ENCODE measurements at regions not wholly inside any gene's neighbourhood (a gene's known extent, or its start where the extent isn't known, plus 50 kb on each side); places are given as distances from the start of the nearest gene placed in this dataset.
"Not testable (repeated sequence)": the region's sequence is repeated elsewhere in the genome, so short reads cannot be mapped to it uniquely, and the experiment has no call there.

DNA sequence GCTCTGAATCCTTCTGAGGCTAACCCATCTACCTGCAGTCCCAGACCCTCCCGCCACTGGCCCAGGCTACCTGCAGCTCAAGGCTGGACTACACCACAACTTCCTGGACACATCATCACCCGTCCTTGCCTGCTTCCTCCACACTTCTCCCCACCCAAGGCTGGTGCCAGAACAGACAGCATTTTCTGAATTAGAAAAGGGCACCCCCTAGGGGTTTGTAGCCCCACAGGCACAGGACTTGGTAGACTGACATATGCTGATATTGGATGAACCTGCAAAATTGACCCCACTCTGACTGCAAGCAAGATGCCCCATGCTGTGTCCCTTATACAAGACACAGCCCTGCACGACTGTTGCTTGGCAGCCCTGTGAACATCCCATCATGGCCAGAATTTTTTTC lies 271.5 kb upstream of the C16orf82 start:
- no peak for DNase-seq (ENCODE audit: low spot score)

DNA sequence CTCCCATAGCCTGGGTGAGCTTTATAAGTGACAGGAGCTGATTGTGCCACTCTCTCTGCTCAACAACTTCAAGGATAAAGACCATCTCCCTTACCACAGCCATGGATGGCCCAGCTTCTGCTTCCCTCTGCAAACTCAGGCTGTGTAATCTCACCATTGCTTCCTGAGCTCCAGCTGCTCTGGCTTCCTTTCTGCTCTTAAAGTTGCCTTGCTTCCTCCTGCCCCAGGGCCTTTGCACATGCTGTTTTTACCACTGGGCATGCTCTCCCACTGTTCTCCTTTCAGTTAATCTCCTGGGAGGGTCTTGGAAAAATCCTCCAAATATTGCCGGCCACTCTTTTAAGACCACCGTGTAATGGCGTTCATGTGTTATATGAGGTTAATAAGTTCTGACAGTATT lies 265.1 kb upstream of the C16orf82 start:
- no peak for DNase-seq (ENCODE audit: low spot score)

DNA sequence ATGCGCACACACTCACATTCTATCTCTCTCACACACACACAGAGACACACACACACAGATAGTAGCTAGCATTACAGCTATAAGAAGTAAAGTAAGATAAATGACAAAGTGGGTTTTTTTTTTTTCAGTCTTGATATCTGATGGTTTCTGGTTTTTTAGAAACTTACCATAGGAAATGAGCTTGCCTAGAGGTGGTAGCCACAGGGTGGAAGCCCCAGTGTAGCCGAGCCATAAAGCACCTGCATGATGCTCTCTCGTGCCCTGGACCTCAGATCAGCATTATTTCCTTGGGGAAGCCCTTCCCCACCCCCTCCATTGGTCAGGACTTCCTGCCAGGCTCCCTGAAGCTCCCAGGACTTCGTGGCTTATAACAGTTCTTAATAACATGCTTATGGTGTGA lies 264.3 kb upstream of the C16orf82 start:
- no peak for DNase-seq (ENCODE audit: low spot score)

DNA sequence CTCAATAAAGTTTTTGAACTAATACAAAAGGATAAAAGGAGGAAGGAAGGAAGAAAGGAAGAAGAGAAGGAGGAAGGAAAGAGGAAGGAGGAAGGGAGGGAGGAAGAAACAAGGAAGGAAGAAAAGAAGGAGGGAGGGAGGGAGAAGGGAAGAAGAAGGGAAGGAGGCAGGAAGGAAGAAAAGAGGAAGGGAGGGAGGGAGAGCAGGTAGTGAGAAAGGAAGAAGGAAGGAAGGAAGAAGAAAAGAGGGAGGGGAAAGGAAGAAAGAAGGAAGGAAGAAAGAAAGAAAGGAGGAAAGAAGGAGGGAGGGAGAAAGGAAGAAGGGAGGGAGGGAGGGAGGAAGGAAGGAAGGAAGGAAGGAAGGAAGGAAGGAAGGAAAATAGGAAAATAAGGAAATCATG lies 263.8 kb upstream of the C16orf82 start:
- no peak for DNase-seq (ENCODE audit: low spot score)

DNA sequence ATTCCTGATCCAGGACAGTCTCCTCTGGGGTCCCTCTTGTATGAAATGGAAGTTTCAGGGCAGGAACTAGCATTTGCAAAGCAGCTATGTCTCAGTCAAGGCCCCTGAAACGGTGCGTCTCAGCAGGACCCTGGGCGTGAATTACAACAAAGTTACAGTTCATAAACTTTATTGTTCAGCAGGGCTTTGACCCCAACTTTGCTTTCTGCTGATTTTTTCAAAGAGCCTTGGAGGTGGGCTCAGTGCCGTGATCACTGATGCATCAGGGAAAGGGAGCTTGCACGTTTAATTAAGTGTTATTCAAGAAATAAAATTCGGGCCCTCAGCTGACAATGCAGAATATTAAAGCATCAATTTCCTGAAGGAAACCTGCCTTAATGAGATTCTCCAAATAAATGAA lies 260.1 kb upstream of the C16orf82 start:
- DNase-seq (ENCODE audit: low spot score): no peak

DNA sequence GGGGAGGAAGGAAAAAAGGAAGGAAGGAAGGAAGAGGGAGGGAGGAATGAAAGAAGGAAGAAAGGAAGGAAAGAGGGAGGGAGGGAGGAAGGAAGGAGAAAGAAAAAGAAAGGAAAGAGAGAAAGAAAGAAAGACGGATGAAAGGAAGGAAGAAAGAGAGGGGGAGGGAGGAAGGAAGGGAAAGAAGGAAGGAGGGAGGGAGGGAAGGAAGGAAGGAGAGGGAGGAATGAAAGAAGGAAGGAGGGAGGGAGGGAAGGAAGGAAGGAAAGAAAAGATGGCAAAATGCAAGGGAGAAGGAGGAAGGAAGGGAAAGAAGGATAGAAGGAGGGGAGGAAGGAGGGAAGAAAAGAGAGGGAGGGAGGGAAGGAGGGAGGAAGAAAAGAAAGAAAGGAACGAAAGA lies 257.3 kb upstream of the C16orf82 start:
- no peak for DNase-seq (ENCODE audit: low spot score)

DNA sequence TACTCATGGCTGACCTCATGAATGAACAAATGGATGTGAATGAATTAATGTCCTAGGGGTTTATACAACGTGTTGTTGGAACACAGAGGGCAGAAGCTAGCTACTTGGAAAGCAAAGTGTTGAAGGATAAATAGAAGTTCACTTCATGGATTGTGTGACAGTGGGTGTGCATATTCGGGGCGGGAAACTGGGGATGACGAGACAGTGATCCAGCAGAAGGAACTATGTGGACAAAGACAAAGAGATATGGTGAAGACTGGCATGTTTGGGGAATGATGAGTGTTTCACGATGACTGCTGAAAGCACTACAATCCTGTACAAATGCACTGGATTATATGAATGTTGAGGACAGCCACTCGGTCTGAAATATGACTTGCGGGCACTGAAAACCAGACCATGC lies 250.5 kb upstream of the C16orf82 start:
- DNase-seq (ENCODE audit: low spot score): no peak

DNA sequence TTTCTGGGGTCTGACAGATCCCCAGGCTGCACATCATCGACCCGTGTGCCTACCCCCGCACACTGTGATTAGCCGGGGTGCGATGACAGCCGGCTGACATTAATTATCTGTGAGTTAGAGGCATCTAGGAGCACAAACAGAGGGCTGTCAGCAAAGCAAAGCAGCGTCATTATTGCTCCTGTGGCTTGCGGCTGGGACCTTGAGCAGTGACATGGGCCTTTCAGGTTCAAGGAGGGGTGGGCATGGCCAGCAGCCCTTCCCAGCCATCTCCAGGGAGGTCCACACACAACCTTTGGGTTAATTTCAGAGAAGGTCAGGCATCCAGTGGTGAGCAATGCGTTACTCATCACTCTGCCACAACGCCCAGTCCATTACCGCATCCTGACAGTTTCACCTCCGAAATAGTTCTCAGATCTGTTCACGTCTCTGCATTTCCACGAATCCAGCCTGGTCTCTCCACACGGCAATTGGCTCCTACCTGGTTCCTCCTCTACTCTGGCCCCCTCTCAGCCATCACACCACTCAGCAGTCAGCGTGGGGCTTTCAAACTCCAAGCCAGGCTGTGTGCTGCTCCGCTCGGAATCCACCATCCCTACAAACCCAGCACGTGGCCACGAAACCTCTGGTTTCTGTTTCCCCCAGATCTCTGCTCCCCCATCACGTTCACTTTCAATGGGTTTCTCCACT lies 249.7 kb upstream of the C16orf82 start:
- DNase-seq (ENCODE audit: low spot score): no peak

DNA sequence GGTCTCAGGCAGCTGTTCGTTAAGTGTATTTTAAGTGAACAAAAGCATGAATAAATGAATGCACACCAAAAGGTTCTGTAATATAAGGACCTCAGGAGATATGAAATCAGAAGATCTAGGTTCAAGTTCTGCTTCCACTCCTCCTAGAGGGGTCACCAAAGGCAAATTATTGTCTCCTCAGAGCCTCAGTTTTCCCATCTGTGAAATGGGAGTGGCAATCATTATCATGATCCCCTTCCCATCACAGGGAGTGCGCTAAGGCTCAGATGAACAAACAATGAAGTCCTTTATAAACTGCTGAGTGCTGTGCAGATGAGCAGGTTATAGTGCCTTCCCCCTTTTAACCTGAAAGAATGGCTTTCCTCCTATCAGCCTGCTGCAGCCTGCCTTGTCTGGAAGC lies 248.3 kb upstream of the C16orf82 start:
- no peak for DNase-seq (ENCODE audit: low spot score)

DNA sequence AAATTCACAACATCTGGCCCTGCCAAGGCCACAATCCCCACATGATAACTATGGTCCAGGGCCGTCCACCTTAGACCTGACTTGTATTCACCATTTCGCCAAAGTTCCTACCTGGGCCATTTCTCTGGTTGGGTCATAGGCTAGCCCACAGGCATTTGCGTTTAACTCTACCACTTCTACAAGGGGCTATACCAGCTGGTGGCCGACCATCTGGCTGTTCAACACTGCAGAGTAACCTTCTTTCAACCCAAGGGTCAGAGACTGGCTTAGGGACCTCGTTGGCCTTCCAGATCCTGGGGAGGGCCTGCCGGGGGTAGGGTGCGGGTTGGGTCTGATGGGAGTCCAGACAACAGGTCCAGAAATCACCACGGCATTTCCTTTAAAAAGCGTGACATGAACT lies 242.3 kb upstream of the C16orf82 start:
- DNase-seq (ENCODE audit: low spot score): no peak

DNA sequence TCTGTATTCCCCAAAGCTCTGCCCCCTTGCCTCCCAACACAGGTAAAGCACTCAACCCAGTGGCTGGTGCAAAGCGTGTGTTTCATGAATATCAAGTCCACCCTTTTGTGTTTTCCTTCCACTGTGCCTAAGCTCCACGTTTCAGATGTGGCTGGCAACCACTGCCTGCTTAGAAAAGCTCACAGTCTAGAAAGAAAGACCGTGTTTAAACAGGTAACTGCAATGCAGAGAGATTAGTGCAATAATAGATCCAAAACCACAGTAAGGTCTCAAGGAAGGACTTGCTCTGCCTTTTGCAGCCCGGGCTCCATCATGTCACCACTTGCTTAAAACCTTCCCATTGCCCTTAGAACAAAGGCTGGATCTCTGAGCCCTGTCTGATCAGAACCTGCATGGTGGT lies 240.2 kb upstream of the C16orf82 start:
- no peak for DNase-seq (ENCODE audit: low spot score)

DNA sequence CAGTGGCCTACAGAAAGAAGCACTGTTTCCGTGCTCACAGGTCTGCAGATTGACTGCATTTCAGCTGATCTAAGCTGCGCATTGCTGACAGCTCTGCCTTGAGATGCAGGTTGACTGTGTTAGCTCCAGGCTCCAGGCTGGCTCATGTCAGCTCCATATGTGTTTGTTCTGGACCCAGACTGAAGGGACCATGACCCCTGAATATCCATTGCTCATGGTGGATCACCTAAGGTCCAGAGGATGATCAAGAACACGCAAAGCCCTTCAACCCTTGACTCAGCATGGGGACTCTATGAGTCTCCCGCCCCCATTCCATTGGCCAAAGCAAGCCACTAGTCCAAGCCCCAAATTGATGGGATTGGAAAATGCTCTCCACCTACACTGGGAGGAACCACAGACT lies 239.3 kb upstream of the C16orf82 start:
- no peak for DNase-seq (ENCODE audit: low spot score)

DNA sequence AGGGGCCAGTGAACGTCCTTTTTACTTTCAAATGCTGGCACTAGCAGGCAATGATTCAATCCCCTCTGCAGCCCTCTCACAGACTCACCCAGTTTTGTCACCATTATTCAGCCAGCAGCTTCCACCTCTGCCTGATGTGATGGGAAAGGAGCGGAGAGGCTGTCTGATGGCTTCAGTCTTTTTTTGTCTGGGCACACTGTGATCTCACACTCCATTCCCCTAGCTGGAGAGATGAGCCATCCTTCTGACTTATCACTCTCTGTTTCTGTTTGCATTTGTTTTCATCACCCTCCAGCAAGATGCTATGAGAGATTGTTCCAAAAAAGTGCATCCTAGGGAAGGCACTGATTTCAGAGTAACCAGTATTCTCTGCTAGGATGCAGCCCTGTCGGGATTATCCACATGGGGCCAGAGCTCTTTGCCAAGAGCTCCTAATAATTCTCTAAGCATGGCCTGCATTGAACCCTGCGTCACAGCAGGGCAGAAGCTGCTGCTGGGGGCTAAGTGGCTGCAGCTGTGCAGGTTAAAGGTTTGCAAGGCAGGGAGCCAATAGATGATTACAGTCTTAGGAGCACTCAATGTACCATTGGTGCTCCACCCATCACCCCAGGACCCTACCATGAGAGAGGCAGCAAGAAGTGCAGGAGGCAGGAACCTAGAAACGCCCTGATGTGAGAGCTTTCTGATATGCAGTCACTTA lies 236.1 kb upstream of the C16orf82 start:
- no peak for DNase-seq (ENCODE audit: low spot score)

DNA sequence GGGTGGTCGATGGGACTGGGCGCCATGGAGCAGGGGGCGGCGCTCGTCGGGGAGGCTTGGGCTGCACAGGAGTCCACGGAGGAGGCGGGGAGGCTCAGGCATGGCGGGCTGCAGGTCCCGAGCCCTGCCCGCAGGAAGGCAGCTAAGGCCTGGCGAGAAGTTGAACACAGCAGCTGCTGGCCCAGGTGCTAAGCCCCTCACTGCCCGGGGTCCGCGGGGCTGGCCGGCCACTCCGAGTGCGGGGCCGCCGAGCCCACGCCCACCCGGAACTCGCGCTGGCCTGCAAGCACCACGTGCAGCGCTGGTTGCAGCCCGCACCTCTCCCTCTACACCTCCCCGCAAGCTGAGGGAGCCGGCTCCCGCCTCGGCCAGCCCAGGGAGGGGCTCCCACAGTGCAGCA lies 230.6 kb upstream of the C16orf82 start:
- not testable (repeated sequence) for DNase-seq (ENCODE audit: low spot score)

DNA sequence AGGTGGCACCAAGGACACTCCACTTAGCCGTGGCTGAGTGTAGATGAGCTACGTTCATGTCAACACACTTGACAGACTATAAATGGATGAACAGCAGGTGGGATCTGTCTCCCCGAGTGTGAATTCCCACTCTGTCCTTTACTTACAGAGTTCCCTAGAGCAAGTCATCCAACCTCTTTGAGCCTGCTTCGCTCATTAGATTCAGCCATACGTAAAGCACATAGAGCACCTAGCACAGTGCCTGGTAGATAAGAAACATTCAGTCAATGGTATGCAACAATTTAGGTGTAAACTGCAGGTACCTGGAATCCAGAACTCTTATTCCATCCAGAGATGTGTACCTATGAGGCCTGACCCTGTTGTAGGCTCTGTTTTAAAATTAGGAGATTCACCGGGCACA lies 227.8 kb upstream of the C16orf82 start:
- no peak for DNase-seq (ENCODE audit: low spot score)

DNA sequence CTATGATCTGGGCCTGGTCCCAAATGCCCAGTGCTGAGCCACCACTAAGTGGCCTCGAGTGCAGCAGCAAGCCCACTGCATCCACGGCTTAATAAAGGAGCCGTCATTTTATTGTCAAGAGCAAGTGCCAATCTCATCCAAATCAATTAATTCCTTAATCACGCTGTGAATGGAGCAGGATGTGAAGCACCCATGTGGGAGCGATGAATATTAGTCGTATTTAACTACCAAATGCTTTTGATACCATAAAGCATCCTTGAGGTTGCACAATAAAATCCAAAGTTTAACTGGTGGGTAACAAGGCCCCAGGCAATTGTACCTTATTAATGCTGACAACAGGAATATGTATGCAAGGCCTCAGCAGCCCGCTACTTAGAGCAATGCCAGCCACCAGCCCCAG lies 226.0 kb upstream of the C16orf82 start:
- no peak for DNase-seq (ENCODE audit: low spot score)

DNA sequence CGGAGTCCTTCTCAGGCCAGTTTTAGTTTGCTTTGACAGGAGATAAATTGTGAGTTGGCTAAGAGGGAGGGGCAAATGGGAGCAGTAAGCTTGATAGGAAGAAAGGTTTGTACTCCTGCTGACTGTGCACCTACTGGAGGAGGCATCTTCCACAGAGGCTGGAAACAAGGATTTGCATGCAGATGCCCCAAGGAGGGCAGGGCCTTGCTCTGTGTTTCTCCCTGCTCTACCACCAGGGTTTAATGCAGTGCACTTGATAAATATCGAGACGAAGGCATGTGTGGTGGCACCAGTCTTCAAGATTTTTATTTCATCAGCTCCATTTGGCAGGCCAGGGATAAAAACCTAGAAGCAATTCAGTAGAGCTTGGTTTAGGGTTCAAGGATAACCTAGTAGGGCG lies 210.5 kb upstream of the C16orf82 start:
- DNase-seq (ENCODE audit: low spot score): no peak

DNA sequence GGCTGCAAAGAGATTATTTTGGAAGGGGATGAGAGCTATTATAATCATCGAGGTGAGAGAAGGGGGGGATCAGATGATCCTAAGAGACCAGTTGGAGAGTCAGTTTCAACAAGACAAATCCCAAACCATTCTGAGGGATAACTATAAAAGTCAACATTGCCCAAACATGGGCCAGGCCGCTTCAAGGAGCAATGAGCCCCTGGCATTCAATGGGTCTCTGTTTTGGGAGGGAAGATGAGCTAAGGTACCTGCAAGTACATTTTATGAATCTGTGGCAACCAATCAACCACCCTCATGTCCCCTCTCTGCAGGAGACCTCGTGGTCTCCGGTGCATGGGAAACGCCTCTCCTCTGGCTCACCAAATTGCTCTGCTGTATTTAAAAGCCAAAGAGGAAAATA lies 209.9 kb upstream of the C16orf82 start:
- no peak for DNase-seq (ENCODE audit: low spot score)

DNA sequence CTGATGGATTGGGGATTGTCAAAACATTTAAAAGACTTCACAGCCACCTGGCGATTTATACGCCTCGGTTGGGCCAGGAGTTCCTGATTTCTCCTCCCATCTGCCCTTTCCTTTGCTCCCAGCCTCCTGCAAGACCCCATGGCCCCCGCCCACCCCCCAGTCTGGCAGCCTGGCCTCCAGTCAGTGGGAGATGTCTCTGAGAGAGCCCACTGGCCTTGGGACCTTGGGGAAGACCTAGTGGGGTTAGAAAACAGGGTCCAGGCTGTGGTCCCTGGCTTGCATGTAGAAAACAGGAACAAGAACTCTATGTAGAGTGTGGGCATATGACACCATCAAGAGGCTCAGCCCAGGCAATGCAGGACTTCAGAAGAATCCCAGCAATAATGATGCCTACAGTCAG lies 209.4 kb upstream of the C16orf82 start:
- DNase-seq (ENCODE audit: low spot score): no peak

DNA sequence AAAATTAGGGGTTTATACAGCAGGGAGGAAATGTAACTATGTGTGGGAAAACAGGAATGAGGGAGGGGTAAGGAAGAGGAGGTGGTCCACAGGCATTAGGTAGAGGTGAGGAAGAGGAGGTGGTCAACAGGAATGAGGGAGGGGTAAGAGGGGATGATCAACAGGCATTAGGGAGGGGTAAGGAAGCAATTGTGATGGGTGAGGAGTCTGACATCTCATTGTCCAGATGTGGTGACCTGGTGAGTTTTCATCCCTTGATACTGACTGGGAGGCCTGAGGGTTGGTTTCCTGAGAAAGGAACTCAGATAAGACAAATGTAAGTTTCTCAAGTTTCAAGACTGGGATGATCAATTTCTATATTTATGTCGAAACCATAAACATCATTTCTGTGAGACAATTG lies 206.2 kb upstream of the C16orf82 start:
- DNase-seq (ENCODE audit: low spot score): no peak

DNA sequence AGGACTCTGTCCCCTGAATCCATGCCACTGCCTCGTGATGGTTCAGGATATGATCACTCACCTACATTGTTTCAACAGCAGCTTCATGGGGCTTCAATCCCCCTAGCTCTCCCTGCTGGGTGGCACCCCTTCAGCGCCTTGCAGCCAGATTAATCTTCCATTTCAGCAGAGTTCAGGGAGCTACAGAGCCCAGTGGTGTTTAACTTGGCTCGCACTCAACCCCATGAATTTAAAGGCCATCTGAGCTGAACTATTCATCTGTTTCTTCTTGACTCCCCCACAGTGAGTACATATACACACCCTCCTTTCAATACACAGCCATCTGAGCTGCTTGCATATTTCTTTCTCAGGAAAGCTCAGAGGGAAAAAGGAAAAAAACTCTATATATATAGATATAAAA lies 202.8 kb upstream of the C16orf82 start:
- DNase-seq (ENCODE audit: low spot score): no peak

DNA sequence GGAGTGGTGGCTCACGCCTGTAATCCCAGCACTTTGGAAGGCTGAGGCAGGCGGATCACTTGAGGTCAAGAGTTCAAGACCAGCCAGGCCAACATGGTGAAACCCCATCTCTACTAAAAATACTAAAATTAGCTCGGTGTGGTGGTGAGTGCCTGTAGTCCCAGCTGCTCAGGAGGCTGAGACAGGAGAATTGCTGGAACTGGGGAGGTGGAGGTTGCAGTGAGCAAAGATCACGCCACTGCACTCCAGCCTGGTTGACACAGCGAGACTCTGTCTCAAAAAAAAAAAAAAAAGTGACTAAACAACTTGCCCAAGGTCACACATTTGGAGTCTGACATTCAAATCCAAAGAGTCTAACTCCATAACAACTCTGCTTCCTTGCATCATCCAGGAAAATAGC lies 192.4 kb upstream of the C16orf82 start:
- not testable (repeated sequence) for DNase-seq (ENCODE audit: low spot score)

DNA sequence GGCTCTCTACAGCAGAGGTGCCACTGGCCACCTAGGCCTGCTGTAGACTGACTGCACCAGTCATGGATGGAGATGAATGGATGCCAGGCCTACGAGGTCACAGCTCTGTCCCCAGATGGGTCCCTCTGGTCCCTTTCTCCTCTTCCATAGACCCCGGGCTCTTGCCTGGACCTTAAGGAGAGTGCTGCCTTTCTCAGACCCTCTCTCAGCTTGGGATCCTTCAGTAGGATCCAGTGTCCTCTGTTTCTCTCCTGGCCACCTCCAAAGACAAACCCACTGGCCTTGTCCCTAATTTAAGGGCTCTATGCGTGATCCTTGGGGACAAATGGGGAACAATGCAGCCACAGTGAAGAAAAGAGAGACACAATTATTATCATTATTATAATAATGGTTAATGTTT lies 189.3 kb upstream of the C16orf82 start:
- DNase-seq (ENCODE audit: low spot score): no peak

DNA sequence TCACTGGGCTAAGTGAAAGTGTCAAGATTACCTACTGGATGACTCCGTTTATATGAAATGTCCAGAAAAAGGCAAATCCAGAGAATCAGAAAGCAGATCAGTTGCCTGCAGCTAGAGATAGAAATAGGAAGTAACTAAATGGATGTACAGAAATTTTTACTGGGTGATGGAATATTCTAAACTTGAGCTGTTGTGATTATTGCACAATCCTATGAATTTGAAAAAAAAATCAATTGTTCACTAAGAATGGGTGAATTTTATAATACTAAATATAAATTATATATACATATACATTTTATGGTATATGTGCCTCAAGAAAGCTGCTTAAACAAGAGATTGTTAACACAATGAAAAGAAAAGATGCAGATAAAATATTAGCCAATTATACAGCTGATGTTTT lies 181.1 kb upstream of the C16orf82 start:
- DNase-seq (ENCODE audit: low spot score): no peak
